GM12878 (cell line): ENCODE measurements at regions not wholly inside any gene's neighbourhood (a gene's known extent, or its start where the extent isn't known, plus 50 kb on each side); places are given as distances from the start of the nearest gene placed in this dataset.

Experiments
- ATAC-seq: fragments of 200-7000 bp; cut with Tn5 transposase; 3 replicates; pipeline ENCODE4 v1.9.1; 2020; ENCODE audit warnings: mild to moderate bottlenecking, moderate library complexity
- BruUV-seq: library from RNA; stranded (reverse); fragments of 400-500 nt; replicated peaks from 2 replicates; lab custom pipeline; 2021; lab: Mats Ljungman, UMichigan
- CTCF ChIA-PET: fragments of 300-600 bp; sonication (Branson Sonifier 250); formaldehyde crosslinking; extraction: SDS; loops from one replicate; lab custom pipeline; 2021; ENCODE audit warnings: inconsistent platforms; lab: Yijun Ruan, JAX
- POLR2A ChIA-PET: fragments of 350-600 bp; formaldehyde crosslinking; extraction: SDS; loops from one replicate; lab custom pipeline; 2021; ENCODE audit warnings: inconsistent platforms; lab: Charles Lee
- RAD21 ChIA-PET: fragments of 300-600 bp; sonication (Branson Sonifier 250); formaldehyde crosslinking; loops from one replicate; lab custom pipeline; 2023; ENCODE audit warnings: antibody characterized with exemption; ENCODE audit not compliant: unreplicated experiment; lab: Charles Lee
- SMC1A ChIA-PET: fragments of 300-600 bp; sonication (Branson Sonifier 250); formaldehyde crosslinking; loops from one replicate; lab custom pipeline; 2023; ENCODE audit not compliant: unreplicated experiment, uncharacterized antibody; lab: Charles Lee
- DNase-seq: peaks from one replicate; pipeline ENCODE4 v3.0.0-alpha.2; 2011; ENCODE audit warnings: low read depth, low spot score
- FAIRE-seq: peaks from 3 replicates; lab custom pipeline; 2011; peaks lifted over from hg19 to GRCh38; lab: Jason Lieb, UNC
- H2AFZ ChIP-seq: 2 replicates; pipeline ENCODE4 v1.6.0; 2011; ENCODE audit warnings: low read depth, low read length, control low read depth; ENCODE audit not compliant: control insufficient read depth
- H3K27ac ChIP-seq: 2 replicates; pipeline ENCODE4 v1.5.1; 2011; ENCODE audit warnings: control low read depth; ENCODE audit not compliant: control insufficient read depth, insufficient read depth
- H3K27me3 ChIP-seq, 2 experiments: replicated peaks in 1 of 2; 2 replicates each; pipeline versions ENCODE4 v1.6.0 to v1.6.1; 2011; ENCODE audit warnings: low read length in 1 of 2; ENCODE audit not compliant: control insufficient read depth in 2 of 2, insufficient read depth in 2 of 2
- H3K36me3 ChIP-seq, 2 experiments: 2 replicates each; pipeline ENCODE4 v1.5.1; 2011; ENCODE audit warnings: low read length in 1 of 2; ENCODE audit not compliant: control insufficient read depth in 2 of 2, insufficient read depth in 2 of 2
- H3K4me1 ChIP-seq: 2 replicates; pipeline ENCODE4 v1.6.1; 2011; ENCODE audit warnings: mild to moderate bottlenecking, low read length, moderate library complexity, mixed read lengths; ENCODE audit not compliant: control insufficient read depth, insufficient read depth
- H3K4me2 ChIP-seq: 2 replicates; pipeline ENCODE4 v1.6.0; 2011; ENCODE audit warnings: control low read depth; ENCODE audit not compliant: control insufficient read depth, insufficient read depth
- H3K4me3 ChIP-seq: fragments of 200-600 bp; sonication (generic); 2 replicates; pipeline ENCODE4 v1.5.1; 2016
- H3K79me2 ChIP-seq: 2 replicates; pipeline ENCODE4 v1.6.0; 2011; ENCODE audit warnings: low read length; ENCODE audit not compliant: control insufficient read depth, insufficient read depth
- H3K9ac ChIP-seq: 2 replicates; pipeline ENCODE4 v1.8.0; 2011; ENCODE audit warnings: low read length, control low read depth, mixed read lengths; ENCODE audit not compliant: control insufficient read depth, insufficient read depth
- H3K9me3 ChIP-seq: replicated peaks from 3 replicates; pipeline ENCODE4 v1.5.1; 2011; ENCODE audit warnings: mild to moderate bottlenecking, low read length; ENCODE audit not compliant: control insufficient read depth, insufficient read depth
- H4K20me1 ChIP-seq: 2 replicates; pipeline ENCODE4 v1.6.0; 2011; ENCODE audit not compliant: control insufficient read depth, insufficient read depth
- CBX5 ChIP-seq: sonication (generic); IDR thresholded peaks from 2 replicates; pipeline ENCODE4 v1.6.1; 2016; ENCODE audit warnings: low read depth, moderate library complexity, mild to moderate bottlenecking, inconsistent platforms
- DPF2 ChIP-seq: fragments of 450-650 bp; IDR thresholded peaks from 2 replicates; pipeline ENCODE4 v1.6.1; 2017; ENCODE audit warnings: mild to moderate bottlenecking
- FOS ChIP-seq: IDR thresholded peaks from 3 replicates; pipeline ENCODE4 v1.6.1; 2011; ENCODE audit warnings: borderline replicate concordance; ENCODE audit not compliant: insufficient read length; ENCODE audit errors: extremely low read depth
- HCFC1 ChIP-seq: fragments of 150-350 bp; IDR thresholded peaks from 2 replicates; pipeline ENCODE4 v1.6.1; 2014; ENCODE audit warnings: low read length
- HDGF ChIP-seq: fragments of 450-650 bp; IDR thresholded peaks from 2 replicates; pipeline ENCODE4 v1.6.1; 2016; ENCODE audit warnings: antibody characterized with exemption
- NR2C1 ChIP-seq: fragments of 450-650 bp; IDR thresholded peaks from 2 replicates; pipeline ENCODE4 v1.6.1; 2017; ENCODE audit warnings: antibody characterized with exemption, mild to moderate bottlenecking, moderate library complexity
- SMAD5 ChIP-seq: IDR thresholded peaks from 2 replicates; pipeline ENCODE4 v1.6.1; 2016; ENCODE audit warnings: antibody characterized with exemption, low read depth
- TCF12 ChIP-seq: IDR thresholded peaks from 2 replicates; pipeline ENCODE4 v1.6.1; 2011; ENCODE audit warnings: low read depth, mild to moderate bottlenecking, low read length
- WGBS: methylation state at CpG from one replicate; pipeline ENCODE4 v1.1.6; 2016; ENCODE audit warnings: low lambda C conversion rate; ENCODE audit not compliant: insufficient replicate concordance, insufficient coverage; ENCODE audit errors: missing lambda C conversion rate; 5-methylcytosine and 5-hydroxymethylcytosine counted together
- in situ Hi-C: fragments of 300-500 bp; cut with MboI; formaldehyde crosslinking; loops from 9 replicates; pipeline ENCODE4 v1.14.3; 2018; ENCODE audit warnings: mixed read lengths
- intact Hi-C: fragments of 100-400 bp; cut with micrococcal nuclease; formaldehyde crosslinking; loops from one replicate; pipeline ENCODE4 v1.14.2; 2022; ENCODE audit not compliant: unreplicated experiment
- TF ChIP-seq, protein P1 (sequence below): IDR thresholded peaks from 2 replicates; pipeline ENCODE4 v1.6.1; 2011; ENCODE audit warnings: borderline replicate concordance, low read depth, mild to moderate bottlenecking, moderate library complexity, mixed read lengths, low read length; ENCODE audit not compliant: insufficient read depth; ENCODE audit errors: extremely low read length

DNA sequence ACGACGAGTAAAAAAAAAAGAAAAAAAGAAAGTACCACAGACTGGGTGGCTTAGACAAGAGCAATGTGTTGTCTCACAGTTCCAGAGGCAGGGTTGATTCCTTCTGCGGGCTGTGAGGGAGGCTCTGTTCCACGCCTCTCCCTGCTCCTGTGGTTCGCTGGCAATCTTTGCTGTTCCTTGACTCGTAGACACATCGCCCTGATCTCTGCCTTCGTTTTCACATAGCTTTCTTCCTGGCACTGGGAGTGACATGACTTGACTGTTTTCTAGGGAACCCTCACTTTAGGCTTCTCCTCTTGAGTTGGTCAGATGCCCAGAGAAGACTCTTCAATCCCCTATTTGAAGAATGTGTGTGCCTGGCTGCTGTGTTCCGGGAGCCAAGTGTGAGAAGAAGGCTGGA, 133.6 kb downstream of the TM2D1 start:
- no TSS peak for BruUV-seq
- in situ Hi-C loops (no loop called here), intact Hi-C loops (no loop called here)
- Histone ChIP-seq H3K4me1 (no peaks in the 10 kb centered on the region), H3K27me3 (no peaks in the 10 kb centered on the region; a peak in 1 of 4 replicates), H3K9ac (no peak overlapping the region), H3K4me3 (no peak overlapping the region), H2AFZ (no peak overlapping the region), H3K27ac (no peak overlapping the region), H3K4me2 (no peak overlapping the region), H3K36me3 (no peaks in the 10 kb centered on the region), H3K9me3 (no peaks in the 10 kb centered on the region), H4K20me1 (no peaks in the 10 kb centered on the region), H3K79me2 (no peaks in the 10 kb centered on the region)
- TF ChIP-seq NR2C1, result no peak
- TF ChIP-seq CBX5, result no peak
- TF ChIP-seq FOS, result no peak
- no peak for TF ChIP-seq DPF2
- TF ChIP-seq HCFC1, result no peak
- no peak for TF ChIP-seq HDGF
- TF ChIP-seq, protein P1, sequence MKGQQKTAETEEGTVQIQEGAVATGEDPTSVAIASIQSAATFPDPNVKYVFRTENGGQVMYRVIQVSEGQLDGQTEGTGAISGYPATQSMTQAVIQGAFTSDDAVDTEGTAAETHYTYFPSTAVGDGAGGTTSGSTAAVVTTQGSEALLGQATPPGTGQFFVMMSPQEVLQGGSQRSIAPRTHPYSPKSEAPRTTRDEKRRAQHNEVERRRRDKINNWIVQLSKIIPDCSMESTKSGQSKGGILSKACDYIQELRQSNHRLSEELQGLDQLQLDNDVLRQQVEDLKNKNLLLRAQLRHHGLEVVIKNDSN, result no peak
- no peak for TF ChIP-seq SMAD5
- TF ChIP-seq TCF12, result no peak
- ATAC-seq (no peak), DNase-seq (no peak), FAIRE-seq (no peak)
- POLR2A ChIA-PET, result no interaction called here
- 55% methylated on average over 9 of the region's 9 CpGs for WGBS
- CTCF ChIA-PET, result interaction anchor here (1.3 kb wide), 1 partner anchor 12 kb away, joined by 3 read pairs; no protein-coding TSS in a partner anchor
- RAD21 ChIA-PET, result no interaction called here
- SMC1A ChIA-PET, result no interaction called here
